Activated gamma-delta T cell treated with anti-CD3 and anti-CD28 coated beads, Interleukin-2, amount 50 U/mL, for 16 hours (primary cell): ENCODE measurements at regions not wholly inside any gene's neighbourhood (a gene's known extent, or its start where the extent isn't known, plus 50 kb on each side); places are given as distances from the start of the nearest gene placed in this dataset.
A peak's percentile ranks its signal among the peaks of the same experiment; 100 is the strongest.
"Not testable (repeated sequence)": the region's sequence is repeated elsewhere in the genome, so short reads cannot be mapped to it uniquely, and the experiment has no call there.

ENCODE experiments used
- DNase-seq: peaks from one replicate; pipeline ENCODE4 v3.0.0-alpha.2; 2020; ENCODE audit warnings: low read depth

- no peak for DNase-seq
These were observed 97.2 kb downstream of the NOG start for GRCh38 chr17:56690441-56691291.

- DNase-seq: no peak
These were observed 101.3 kb downstream of the NOG start for GRCh38 chr17:56694825-56695224.

- no peak for DNase-seq
These were observed 103.7 kb downstream of the NOG start for GRCh38 chr17:56697190-56697589.

GRCh38 chr17:56699186-56699894 lies 105.8 kb downstream of the NOG start:
- DNase-seq: no peak

GRCh38 chr17:56700919-56701420 lies 107.5 kb downstream of the NOG start:
- no peak for DNase-seq

GRCh38 chr17:56707312-56708219 lies 114.1 kb downstream of the NOG start:
- DNase-seq: no peak

- DNase-seq: no peak
These were observed 114.7 kb downstream of the NOG start for GRCh38 chr17:56708220-56708558.

GRCh38 chr17:56708670-56709410 lies 115.3 kb downstream of the NOG start:
- DNase-seq: no peak

GRCh38 chr17:56710986-56711385 lies 117.5 kb downstream of the NOG start:
- no peak for DNase-seq

GRCh38 chr17:56715613-56716357 lies 117.9 kb downstream of the C17orf67 start:
- DNase-seq: peak; percentile 60

- DNase-seq: no peak
These were observed 116.2 kb downstream of the C17orf67 start for GRCh38 chr17:56717471-56717870.

GRCh38 chr17:56718515-56718914 lies 115.2 kb downstream of the C17orf67 start:
- DNase-seq: no peak

GRCh38 chr17:56723421-56723820 lies 110.3 kb downstream of the C17orf67 start:
- DNase-seq: no peak

GRCh38 chr17:56724664-56725063 lies 109.1 kb downstream of the C17orf67 start:
- no peak for DNase-seq

GRCh38 chr17:56725144-56725543 lies 108.6 kb downstream of the C17orf67 start:
- DNase-seq: no peak

- no peak for DNase-seq
These were observed 105.7 kb downstream of the C17orf67 start for GRCh38 chr17:56727876-56728617.

- DNase-seq: not testable (repeated sequence)
These were observed 102.6 kb downstream of the C17orf67 start for GRCh38 chr17:56731096-56731495.

GRCh38 chr17:56733833-56734232 lies 99.9 kb downstream of the C17orf67 start:
- DNase-seq: no peak

- DNase-seq: no peak
These were observed 97.9 kb downstream of the C17orf67 start for GRCh38 chr17:56735842-56736241.
